Glomerular visceral epithelial cell (primary cell): ENCODE measurements at regions not wholly inside any gene's neighbourhood (a gene's known extent, or its start where the extent isn't known, plus 50 kb on each side); places are given as distances from the start of the nearest gene placed in this dataset.
"Not testable (repeated sequence)": the region's sequence is repeated elsewhere in the genome, so short reads cannot be mapped to it uniquely, and the experiment has no call there.

Experiments
- DNase-seq: peaks from one replicate; pipeline ENCODE4 v3.0.0-alpha.2; 2016; ENCODE audit errors: extremely low spot score

GRCh38 chr4:127394516-127394915 lies 238.2 kb upstream of the INTU start:
- DNase-seq: no peak

- DNase-seq: no peak
These were observed 232.5 kb upstream of the INTU start for GRCh38 chr4:127400276-127400675.

- DNase-seq: peak; percentile 75
These were observed 231.9 kb upstream of the INTU start for GRCh38 chr4:127400731-127401346.

- DNase-seq: peak; percentile 20
These were observed 229.2 kb upstream of the INTU start for GRCh38 chr4:127403471-127404084.

GRCh38 chr4:127406187-127406586 lies 226.6 kb upstream of the INTU start:
- DNase-seq: no peak

GRCh38 chr4:127407572-127407971 lies 225.2 kb upstream of the INTU start:
- not testable (repeated sequence) for DNase-seq

- DNase-seq: no peak
These were observed 222.6 kb upstream of the INTU start for GRCh38 chr4:127410201-127410600.

- no peak for DNase-seq
These were observed 222.1 kb upstream of the INTU start for GRCh38 chr4:127410644-127411043.

- DNase-seq: no peak
These were observed 217.7 kb upstream of the INTU start for GRCh38 chr4:127414951-127415606.

GRCh38 chr4:127416115-127416514 lies 216.6 kb upstream of the INTU start:
- no peak for DNase-seq

- no peak for DNase-seq
These were observed 214.7 kb upstream of the INTU start for GRCh38 chr4:127417885-127418535.

GRCh38 chr4:127419431-127419830 lies 213.3 kb upstream of the INTU start:
- no peak for DNase-seq

GRCh38 chr4:127421437-127421836 lies 211.3 kb upstream of the INTU start:
- no peak for DNase-seq

- no peak for DNase-seq
These were observed 207.4 kb upstream of the INTU start for GRCh38 chr4:127425202-127425845.

GRCh38 chr4:127425851-127426250 lies 206.9 kb upstream of the INTU start:
- no peak for DNase-seq

- DNase-seq: no peak
These were observed 191.2 kb upstream of the INTU start for GRCh38 chr4:127441571-127441970.

- no peak for DNase-seq
These were observed 187.3 kb upstream of the INTU start for GRCh38 chr4:127445471-127445870.

- DNase-seq: no peak
These were observed 186.3 kb upstream of the INTU start for GRCh38 chr4:127446427-127446885.

GRCh38 chr4:127448986-127449385 lies 183.8 kb upstream of the INTU start:
- no peak for DNase-seq

- DNase-seq: no peak
These were observed 183.3 kb upstream of the INTU start for GRCh38 chr4:127449449-127449848.

- DNase-seq: no peak
These were observed 182.5 kb upstream of the INTU start for GRCh38 chr4:127450276-127450675.

GRCh38 chr4:127463883-127464282 lies 168.9 kb upstream of the INTU start:
- no peak for DNase-seq
